ENCODE measurements at regions not wholly inside any gene's neighbourhood (a gene's known extent, or its start where the extent isn't known, plus 50 kb on each side); places are given as distances from the start of the nearest gene placed in this dataset.

- no peak for TF ChIP-seq EZH2 (IDR thresholded peaks at IDR 0.05; ENCODE audit: low read length)
- no peak for TF ChIP-seq CTCF (optimal IDR thresholded peaks at IDR 0.05 in 1 of 3, IDR thresholded peaks at IDR 0.05 in 1 of 3, conservative IDR thresholded peaks at IDR 0.05 in 1 of 3; ENCODE audit: extremely low read depth in 1 of 3, insufficient read depth in 2 of 3, low read length in 3 of 3)
Observed at GRCh38 chr6:155628306-155628705, 172.7 kb upstream of the NOX3 start.

Data from keratinocyte (primary cell).